ENCODE measurements at regions not wholly inside any gene's neighbourhood (a gene's known extent, or its start where the extent isn't known, plus 50 kb on each side); places are given as distances from the start of the nearest gene placed in this dataset.

DNA sequence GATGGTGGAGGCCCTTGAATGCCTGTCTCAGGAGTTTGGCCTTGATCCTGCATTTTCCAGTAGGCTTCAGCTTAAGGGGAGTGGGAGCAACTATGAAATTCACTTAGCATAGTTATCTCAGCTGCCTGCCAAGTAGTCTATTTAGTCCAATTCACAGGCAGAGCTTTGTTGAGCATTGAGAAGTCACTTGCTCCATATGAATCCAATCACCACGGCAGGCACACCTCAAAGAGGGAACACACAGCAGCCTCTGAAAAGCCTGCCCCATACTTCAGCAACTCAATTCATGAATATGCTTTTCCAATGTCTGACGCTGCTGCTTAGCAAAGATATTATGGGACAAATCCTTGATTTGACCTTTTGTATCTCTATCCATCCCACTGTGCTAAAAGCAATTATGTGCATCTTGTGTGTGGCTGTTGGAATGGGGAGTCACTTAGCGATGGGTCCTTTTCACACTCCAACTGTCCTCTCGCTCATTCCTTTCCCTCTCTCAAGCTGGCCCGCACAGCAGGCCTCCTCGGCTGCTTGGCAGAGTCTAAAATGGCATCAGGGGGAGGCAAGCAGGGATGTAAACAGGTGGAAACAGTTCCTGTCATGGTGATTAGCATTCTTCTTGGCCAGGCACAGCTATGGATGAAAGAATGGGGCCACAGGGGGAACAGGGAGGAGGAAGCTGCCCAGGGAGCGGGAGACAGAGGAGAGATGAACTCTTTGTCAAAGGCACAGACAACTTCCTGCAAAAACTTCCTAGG is 56.0 kb upstream of the LRPPRC start:
- TF ChIP-seq, protein P1, sequence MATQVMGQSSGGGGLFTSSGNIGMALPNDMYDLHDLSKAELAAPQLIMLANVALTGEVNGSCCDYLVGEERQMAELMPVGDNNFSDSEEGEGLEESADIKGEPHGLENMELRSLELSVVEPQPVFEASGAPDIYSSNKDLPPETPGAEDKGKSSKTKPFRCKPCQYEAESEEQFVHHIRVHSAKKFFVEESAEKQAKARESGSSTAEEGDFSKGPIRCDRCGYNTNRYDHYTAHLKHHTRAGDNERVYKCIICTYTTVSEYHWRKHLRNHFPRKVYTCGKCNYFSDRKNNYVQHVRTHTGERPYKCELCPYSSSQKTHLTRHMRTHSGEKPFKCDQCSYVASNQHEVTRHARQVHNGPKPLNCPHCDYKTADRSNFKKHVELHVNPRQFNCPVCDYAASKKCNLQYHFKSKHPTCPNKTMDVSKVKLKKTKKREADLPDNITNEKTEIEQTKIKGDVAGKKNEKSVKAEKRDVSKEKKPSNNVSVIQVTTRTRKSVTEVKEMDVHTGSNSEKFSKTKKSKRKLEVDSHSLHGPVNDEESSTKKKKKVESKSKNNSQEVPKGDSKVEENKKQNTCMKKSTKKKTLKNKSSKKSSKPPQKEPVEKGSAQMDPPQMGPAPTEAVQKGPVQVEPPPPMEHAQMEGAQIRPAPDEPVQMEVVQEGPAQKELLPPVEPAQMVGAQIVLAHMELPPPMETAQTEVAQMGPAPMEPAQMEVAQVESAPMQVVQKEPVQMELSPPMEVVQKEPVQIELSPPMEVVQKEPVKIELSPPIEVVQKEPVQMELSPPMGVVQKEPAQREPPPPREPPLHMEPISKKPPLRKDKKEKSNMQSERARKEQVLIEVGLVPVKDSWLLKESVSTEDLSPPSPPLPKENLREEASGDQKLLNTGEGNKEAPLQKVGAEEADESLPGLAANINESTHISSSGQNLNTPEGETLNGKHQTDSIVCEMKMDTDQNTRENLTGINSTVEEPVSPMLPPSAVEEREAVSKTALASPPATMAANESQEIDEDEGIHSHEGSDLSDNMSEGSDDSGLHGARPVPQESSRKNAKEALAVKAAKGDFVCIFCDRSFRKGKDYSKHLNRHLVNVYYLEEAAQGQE (IDR thresholded peaks at IDR 0.05; ENCODE audit: insufficient replicate concordance, low read depth) = no peak
- TF ChIP-seq POLR2AphosphoS5 (IDR thresholded peaks at IDR 0.05; ENCODE audit: low read depth) (no peak), SPI1 (IDR thresholded peaks at IDR 0.05; ENCODE audit: borderline replicate concordance, low read depth) (no peak), CTCF (IDR thresholded peaks at IDR 0.05; ENCODE audit: insufficient read depth, low read length) (no peak), GABPA (IDR thresholded peaks at IDR 0.05; ENCODE audit: low read depth) (no peak)
- Histone ChIP-seq H3K4me3 (replicated peaks; ENCODE audit: insufficient read depth, low read length) (no peak overlapping the region), H3K27ac (replicated peaks) (no peak overlapping the region), H3K27me3 (ENCODE audit: insufficient read depth, poor library complexity, severe bottlenecking) (no peaks in the 10 kb centered on the region)
- no peak for DNase-seq (ENCODE audit: low read depth in 1 of 2, low spot score in 1 of 2)

- Histone ChIP-seq H3K4me3 (replicated peaks; ENCODE audit: insufficient read depth, low read length) (no peak overlapping the region), H3K27me3 (ENCODE audit: insufficient read depth, poor library complexity, severe bottlenecking) (no peaks in the 10 kb centered on the region), H3K27ac (replicated peaks) (no peak overlapping the region)
- no peak for DNase-seq (ENCODE audit: low read depth in 1 of 2, low spot score in 1 of 2)
- TF ChIP-seq POLR2AphosphoS5 (IDR thresholded peaks at IDR 0.05; ENCODE audit: low read depth) (no peak), CTCF (IDR thresholded peaks at IDR 0.05; ENCODE audit: insufficient read depth, low read length) (no peak), SPI1 (IDR thresholded peaks at IDR 0.05; ENCODE audit: borderline replicate concordance, low read depth) (no peak), GABPA (IDR thresholded peaks at IDR 0.05; ENCODE audit: low read depth) (no peak)
- TF ChIP-seq, protein P1 (IDR thresholded peaks at IDR 0.05; ENCODE audit: insufficient replicate concordance, low read depth) = no peak
Observed at GRCh38 chr2:44052584-44052983, 56.8 kb upstream of the LRPPRC start.

- no peak overlapping the region for H3K4me3 ChIP-seq (replicated peaks; ENCODE audit: insufficient read depth, low read length)
- TF ChIP-seq CTCF (IDR thresholded peaks at IDR 0.05; ENCODE audit: insufficient read depth, low read length) (no peak), POLR2AphosphoS5 (IDR thresholded peaks at IDR 0.05; ENCODE audit: low read depth) (no peak), SPI1 (IDR thresholded peaks at IDR 0.05; ENCODE audit: borderline replicate concordance, low read depth) (no peak), GABPA (IDR thresholded peaks at IDR 0.05; ENCODE audit: low read depth) (no peak)
- TF ChIP-seq, protein P1 (IDR thresholded peaks at IDR 0.05; ENCODE audit: insufficient replicate concordance, low read depth) = no peak
- DNase-seq (ENCODE audit: low read depth in 1 of 2, low spot score in 1 of 2) = no peak
- H3K27ac ChIP-seq (replicated peaks) = no peak overlapping the region
- H3K27me3 ChIP-seq (ENCODE audit: insufficient read depth, poor library complexity, severe bottlenecking) = no peaks in the 10 kb centered on the region
Observed at GRCh38 chr2:44053052-44053451, 57.3 kb upstream of the LRPPRC start.

All from HL-60 (cell line).